LNCAP (cell line): ENCODE measurements at regions not wholly inside any gene's neighbourhood (a gene's known extent, or its start where the extent isn't known, plus 50 kb on each side); places are given as distances from the start of the nearest gene placed in this dataset.

Experiments
- TF ChIP-seq, protein P1 (sequence below): fragments of 450-650 bp; IDR thresholded peaks from 2 replicates; pipeline ENCODE4 v1.5.1; 2017; ENCODE audit warnings: mild to moderate bottlenecking

DNA sequence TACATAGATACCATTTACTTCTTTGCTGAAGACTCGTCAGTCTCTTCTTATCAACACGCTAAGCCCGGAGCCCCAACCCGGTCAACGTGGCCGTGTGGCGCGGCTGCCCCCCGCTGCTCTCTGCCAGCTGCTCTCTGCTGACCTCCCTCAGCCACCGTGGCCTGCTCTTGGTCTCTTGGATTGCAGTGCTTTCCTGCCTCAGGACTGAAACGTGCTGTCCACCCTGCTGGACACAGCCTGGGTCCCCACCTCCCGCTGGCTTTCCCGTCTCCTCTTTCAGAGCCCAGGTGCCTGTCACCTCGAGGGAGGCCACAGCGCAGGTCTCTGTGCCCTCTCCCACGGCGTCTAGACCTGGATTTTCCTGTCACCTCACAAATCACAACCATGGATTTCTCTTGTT lies 388.1 kb upstream of the B3GAT1 start:
- TF ChIP-seq, protein P1, sequence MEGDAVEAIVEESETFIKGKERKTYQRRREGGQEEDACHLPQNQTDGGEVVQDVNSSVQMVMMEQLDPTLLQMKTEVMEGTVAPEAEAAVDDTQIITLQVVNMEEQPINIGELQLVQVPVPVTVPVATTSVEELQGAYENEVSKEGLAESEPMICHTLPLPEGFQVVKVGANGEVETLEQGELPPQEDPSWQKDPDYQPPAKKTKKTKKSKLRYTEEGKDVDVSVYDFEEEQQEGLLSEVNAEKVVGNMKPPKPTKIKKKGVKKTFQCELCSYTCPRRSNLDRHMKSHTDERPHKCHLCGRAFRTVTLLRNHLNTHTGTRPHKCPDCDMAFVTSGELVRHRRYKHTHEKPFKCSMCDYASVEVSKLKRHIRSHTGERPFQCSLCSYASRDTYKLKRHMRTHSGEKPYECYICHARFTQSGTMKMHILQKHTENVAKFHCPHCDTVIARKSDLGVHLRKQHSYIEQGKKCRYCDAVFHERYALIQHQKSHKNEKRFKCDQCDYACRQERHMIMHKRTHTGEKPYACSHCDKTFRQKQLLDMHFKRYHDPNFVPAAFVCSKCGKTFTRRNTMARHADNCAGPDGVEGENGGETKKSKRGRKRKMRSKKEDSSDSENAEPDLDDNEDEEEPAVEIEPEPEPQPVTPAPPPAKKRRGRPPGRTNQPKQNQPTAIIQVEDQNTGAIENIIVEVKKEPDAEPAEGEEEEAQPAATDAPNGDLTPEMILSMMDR = no peak

DNA sequence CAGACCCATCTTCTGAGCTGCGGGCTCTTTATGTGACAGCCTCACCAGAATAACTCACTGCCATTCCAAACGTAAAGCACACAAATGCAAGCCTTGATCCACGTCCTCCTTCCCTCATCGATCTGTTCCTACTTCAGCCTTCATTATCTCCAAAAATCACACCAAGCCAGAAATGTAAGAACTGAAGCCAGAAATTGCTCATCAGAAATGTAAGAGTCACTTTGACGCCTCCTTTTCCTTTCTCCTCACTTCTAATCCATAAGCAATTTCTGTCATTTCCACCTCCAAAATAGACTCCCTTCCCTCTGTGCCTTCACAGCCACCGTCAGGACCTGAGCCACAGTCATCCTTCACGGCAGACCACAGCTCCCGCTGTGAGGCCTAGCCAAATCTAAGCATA lies 387.3 kb upstream of the B3GAT1 start:
- TF ChIP-seq, protein P1 = no peak

GRCh38 chr11:134797411-134798089 lies 385.5 kb upstream of the B3GAT1 start:
- TF ChIP-seq, protein P1 = no peak

GRCh38 chr11:134795017-134795416 lies 383.0 kb upstream of the B3GAT1 start:
- TF ChIP-seq, protein P1 = no peak

DNA sequence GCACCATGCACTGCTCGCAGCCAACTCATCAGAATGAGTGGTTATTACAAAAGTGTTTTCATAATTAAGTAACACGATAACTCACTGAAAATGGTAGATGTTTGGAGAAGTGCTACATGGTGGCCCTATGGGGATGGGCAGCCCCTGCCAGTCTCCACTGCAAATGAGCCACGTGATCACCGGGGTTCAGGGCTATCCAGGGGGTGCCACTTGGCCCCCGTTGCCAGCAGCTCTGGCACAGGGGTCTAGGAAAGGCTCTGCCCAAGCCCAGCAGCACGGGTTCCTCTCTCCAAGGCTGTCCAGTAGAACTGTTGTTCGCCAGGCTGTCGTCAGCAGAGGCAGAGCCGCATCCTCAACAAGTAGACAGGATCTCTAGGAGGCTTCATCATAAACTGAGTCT lies 382.1 kb upstream of the B3GAT1 start:
- TF ChIP-seq, protein P1 = no peak

- TF ChIP-seq, protein P1 = no peak
Observed at GRCh38 chr11:134792677-134793076, 380.6 kb upstream of the B3GAT1 start.

- TF ChIP-seq, protein P1 = no peak
Observed at GRCh38 chr11:134792044-134792443, 380.0 kb upstream of the B3GAT1 start.

GRCh38 chr11:134791102-134791501 lies 379.1 kb upstream of the B3GAT1 start:
- TF ChIP-seq, protein P1 = no peak
